HL-60 (cell line): ENCODE measurements at regions not wholly inside any gene's neighbourhood (a gene's known extent, or its start where the extent isn't known, plus 50 kb on each side); places are given as distances from the start of the nearest gene placed in this dataset.
"Not testable (repeated sequence)": the region's sequence is repeated elsewhere in the genome, so short reads cannot be mapped to it uniquely, and the experiment has no call there.

Source experiments
- DNase-seq, 2 experiments: peaks; one replicate each; pipeline ENCODE4 v3.0.0-alpha.2; 2010 to 2020; ENCODE audit warnings: low read depth in 1 of 2, low spot score in 1 of 2
- H3K27ac ChIP-seq: fragments of 250-450 bp; sonication (Bioruptor Pico); replicated peaks from 2 replicates; pipeline ENCODE4 v1.5.1; 2020; ENCODE audit warnings: mild to moderate bottlenecking, moderate library complexity
- H3K27me3 ChIP-seq: fragments of 250-450 bp; sonication (Bioruptor Pico); 2 replicates; pipeline ENCODE4 v1.5.1; 2021; ENCODE audit warnings: mild to moderate bottlenecking, moderate library complexity; ENCODE audit not compliant: insufficient read depth, poor library complexity, severe bottlenecking
- H3K4me3 ChIP-seq: replicated peaks from 2 replicates; pipeline ENCODE4 v1.5.1; 2011; ENCODE audit warnings: mild to moderate bottlenecking, control low read depth, low read length; ENCODE audit not compliant: insufficient read depth
- CTCF ChIP-seq: IDR thresholded peaks from one replicate; pipeline ENCODE4 v1.5.1; 2011; ENCODE audit warnings: low read length, control low read depth, inconsistent platforms; ENCODE audit not compliant: insufficient read depth
- GABPA ChIP-seq: IDR thresholded peaks from 2 replicates; pipeline ENCODE4 v1.6.1; 2012; ENCODE audit warnings: low read depth
- POLR2AphosphoS5 ChIP-seq: IDR thresholded peaks from 2 replicates; pipeline ENCODE4 v1.6.1; 2012; ENCODE audit warnings: low read depth
- REST ChIP-seq: IDR thresholded peaks from 2 replicates; pipeline ENCODE4 v1.6.1; 2012; ENCODE audit warnings: low read depth; ENCODE audit not compliant: insufficient replicate concordance
- SPI1 ChIP-seq: IDR thresholded peaks from 2 replicates; pipeline ENCODE4 v1.6.1; 2012; ENCODE audit warnings: low read depth, mild to moderate bottlenecking, borderline replicate concordance

GRCh38 chr13:70755456-70755855 is 647.2 kb upstream of the KLHL1 start:
- no peak for DNase-seq
- Histone ChIP-seq H3K4me3 (no peak overlapping the region), H3K27me3 (no peaks in the 10 kb centered on the region), H3K27ac (no peak overlapping the region)
- TF ChIP-seq REST, result no peak
- no peak for TF ChIP-seq SPI1
- no peak for TF ChIP-seq GABPA
- TF ChIP-seq CTCF, result no peak
- no peak for TF ChIP-seq POLR2AphosphoS5

GRCh38 chr13:70747262-70747661 is 639.0 kb upstream of the KLHL1 start:
- H3K27ac ChIP-seq, result no peak overlapping the region
- no peak overlapping the region for H3K4me3 ChIP-seq
- no peak for DNase-seq
- no peak for TF ChIP-seq CTCF
- no peak for TF ChIP-seq POLR2AphosphoS5
- no peak for TF ChIP-seq REST
- no peak for TF ChIP-seq SPI1
- TF ChIP-seq GABPA, result no peak
- H3K27me3 ChIP-seq, result no peaks in the 10 kb centered on the region

- H3K27ac ChIP-seq, H3K4me3 ChIP-seq, H3K27me3 ChIP-seq, DNase-seq: not testable (repeated sequence)
Measured at GRCh38 chr13:70746469-70746868, 638.2 kb upstream of the KLHL1 start.

- H3K27ac ChIP-seq, result no peak overlapping the region
- no peaks in the 10 kb centered on the region for H3K27me3 ChIP-seq
- no peak overlapping the region for H3K4me3 ChIP-seq
- TF ChIP-seq GABPA (no peak), SPI1 (no peak), CTCF (no peak), REST (no peak), POLR2AphosphoS5 (no peak)
- DNase-seq, result no peak
Measured at GRCh38 chr13:70736622-70737317, 628.5 kb upstream of the KLHL1 start.
